ENCODE measurements at regions not wholly inside any gene's neighbourhood (a gene's known extent, or its start where the extent isn't known, plus 50 kb on each side); places are given as distances from the start of the nearest gene placed in this dataset.

- Histone ChIP-seq H3K79me2 (replicated peaks; ENCODE audit: insufficient read depth) (no peaks in the 10 kb centered on the region), H3K36me3 (ENCODE audit: insufficient read depth) (no peaks in the 10 kb centered on the region), H3K27ac (ENCODE audit: low read depth) (no peak overlapping the region), H3K4me2 (no peak overlapping the region), H2AFZ (no peak overlapping the region), H3K9me2 (ENCODE audit: insufficient read depth) (no peaks in the 10 kb centered on the region), H4K20me1 (replicated peaks; ENCODE audit: insufficient read depth) (no peaks in the 10 kb centered on the region), H3K27me3 (ENCODE audit: insufficient read depth) (no peaks in the 10 kb centered on the region), H3K4me1 (ENCODE audit: insufficient read depth) (no peaks in the 10 kb centered on the region; the same call in 1 of the 2 replicates), H3F3A (replicated peaks; ENCODE audit: low read depth) (no peaks in the 10 kb centered on the region), H3K4me3 (no peak overlapping the region)
- Mint-ChIP-seq H3K36me3 (ENCODE audit: low read depth) (no peaks in the 10 kb centered on the region), H3K4me1 (peaks cover 3% of the 10 kb centered on the region; the same call in 2 of the 3 replicates), H3K9me3 (no peaks in the 10 kb centered on the region), H3K27ac (no peak overlapping the region), H3K4me3 (no peak overlapping the region), H3K27me3 (ENCODE audit: insufficient read depth, low read depth, poor library complexity) (no peaks in the 10 kb centered on the region)
- TF ChIP-seq ETS1 (IDR thresholded peaks at IDR 0.05) (no peak), ZNF331 (CRISPR knock-in tag; IDR thresholded peaks at IDR 0.05; ENCODE audit: low read depth) (no peak)
- ATAC-seq (no peak), DNase-seq (ENCODE audit: low spot score) (no peak)
These were observed 406.6 kb downstream of the ARHGEF28 start for GRCh38 chr5:74032617-74033016.

GRCh38 chr5:74031536-74031935 lies 405.5 kb downstream of the ARHGEF28 start:
- H4K20me1 ChIP-seq (replicated peaks; ENCODE audit: insufficient read depth), result no peaks in the 10 kb centered on the region; the same call in 1 of the 2 replicates
- H3K9me2 ChIP-seq (ENCODE audit: insufficient read depth), result no peaks in the 10 kb centered on the region
- Mint-ChIP-seq H3K27me3 (ENCODE audit: insufficient read depth, low read depth, poor library complexity) (no peaks in the 10 kb centered on the region), H3K4me1 (peaks cover 2% of the 10 kb centered on the region; the same call in 2 of the 3 replicates), H3K4me3 (no peak overlapping the region), H3K36me3 (ENCODE audit: low read depth) (no peaks in the 10 kb centered on the region), H3K9me3 (no peaks in the 10 kb centered on the region), H3K27ac (no peak overlapping the region)
- H3K27ac ChIP-seq (ENCODE audit: low read depth), result no peak overlapping the region
- no peaks in the 10 kb centered on the region; the same call in 1 of the 2 replicates for H3K4me1 ChIP-seq (ENCODE audit: insufficient read depth)
- H3K36me3 ChIP-seq (ENCODE audit: insufficient read depth), result no peaks in the 10 kb centered on the region
- no peaks in the 10 kb centered on the region for H3K79me2 ChIP-seq (replicated peaks; ENCODE audit: insufficient read depth)
- no peak for ATAC-seq
- no peak overlapping the region for H3K4me2 ChIP-seq
- no peak for DNase-seq (ENCODE audit: low spot score)
- no peak overlapping the region for H2AFZ ChIP-seq
- no peak overlapping the region for H3K4me3 ChIP-seq
- H3F3A ChIP-seq (replicated peaks; ENCODE audit: low read depth), result no peaks in the 10 kb centered on the region
- H3K27me3 ChIP-seq (ENCODE audit: insufficient read depth), result no peaks in the 10 kb centered on the region
- TF ChIP-seq POLR2AphosphoS5 (IDR thresholded peaks at IDR 0.05; ENCODE audit: low read depth) (no peak), ETS1 (IDR thresholded peaks at IDR 0.05) (no peak), NANOG (IDR thresholded peaks at IDR 0.05; ENCODE audit: borderline replicate concordance) (no peak), ZNF462 (CRISPR knock-in tag; IDR thresholded peaks at IDR 0.05) (no peak), EZH2 (IDR thresholded peaks at IDR 0.05; ENCODE audit: low read depth, unreplicated experiment) (no peak), CTCF (conservative IDR thresholded peaks at IDR 0.05; ENCODE audit: low read depth in 2 of 2) (no peak)

Data from GM23338 (cell line).